ENCODE measurements at regions not wholly inside any gene's neighbourhood (a gene's known extent, or its start where the extent isn't known, plus 50 kb on each side); places are given as distances from the start of the nearest gene placed in this dataset.

- 93% methylated on average over 4 of the region's 4 CpGs for WGBS
- H3K9me3 ChIP-seq (ENCODE audit: control insufficient read depth in 2 of 2, insufficient read depth in 1 of 2, low read length in 1 of 2): no peaks in the 10 kb centered on the region
- no peak overlapping the region for H3K4me3 ChIP-seq (ENCODE audit: low read length in 2 of 2)
- DNase-seq (ENCODE audit: low read depth in 6 of 9, low spot score in 9 of 9): no peak
- H3K27ac ChIP-seq (ENCODE audit: low read depth in 1 of 2, low read length in 1 of 2): no peak overlapping the region
- no peaks in the 10 kb centered on the region for H3K36me3 ChIP-seq (ENCODE audit: control insufficient read depth in 2 of 2, insufficient read depth in 2 of 2, low read length in 1 of 2)
- no peaks in the 10 kb centered on the region for H3K4me1 ChIP-seq (ENCODE audit: control insufficient read depth in 2 of 2, insufficient read depth in 2 of 2, low read length in 2 of 2)
- H3K27me3 ChIP-seq (ENCODE audit: control insufficient read depth in 2 of 2, insufficient read depth in 1 of 2, low read length in 1 of 2): no peaks in the 10 kb centered on the region
These were observed 480.0 kb downstream of the SLC4A3 start for GRCh38 chr2:220107380-220107791.

- Histone ChIP-seq H3K4me3 (ENCODE audit: low read length in 2 of 2) (no peak overlapping the region), H3K4me1 (ENCODE audit: control insufficient read depth in 2 of 2, insufficient read depth in 2 of 2, low read length in 2 of 2) (no peaks in the 10 kb centered on the region), H3K27ac (ENCODE audit: low read depth in 1 of 2, low read length in 1 of 2) (no peak overlapping the region), H3K36me3 (ENCODE audit: control insufficient read depth in 2 of 2, insufficient read depth in 2 of 2, low read length in 1 of 2) (no peaks in the 10 kb centered on the region), H3K9me3 (ENCODE audit: control insufficient read depth in 2 of 2, insufficient read depth in 1 of 2, low read length in 1 of 2) (no peaks in the 10 kb centered on the region), H3K27me3 (ENCODE audit: control insufficient read depth in 2 of 2, insufficient read depth in 1 of 2, low read length in 1 of 2) (no peaks in the 10 kb centered on the region)
- 90% methylated on average over 1 of the region's 1 CpG for WGBS
- DNase-seq (ENCODE audit: low read depth in 6 of 9, low spot score in 9 of 9): no peak
These were observed 487.0 kb downstream of the SLC4A3 start for GRCh38 chr2:220114443-220114842.

GRCh38 chr2:220117025-220117424 is 489.6 kb downstream of the SLC4A3 start:
- WGBS: 87% methylated on average over 5 of the region's 5 CpGs
- Histone ChIP-seq H3K9me3 (ENCODE audit: control insufficient read depth in 2 of 2, insufficient read depth in 1 of 2, low read length in 1 of 2) (no peaks in the 10 kb centered on the region), H3K27me3 (ENCODE audit: control insufficient read depth in 2 of 2, insufficient read depth in 1 of 2, low read length in 1 of 2) (no peaks in the 10 kb centered on the region), H3K27ac (ENCODE audit: low read depth in 1 of 2, low read length in 1 of 2) (no peak overlapping the region), H3K4me1 (ENCODE audit: control insufficient read depth in 2 of 2, insufficient read depth in 2 of 2, low read length in 2 of 2) (no peaks in the 10 kb centered on the region), H3K4me3 (ENCODE audit: low read length in 2 of 2) (no peak overlapping the region), H3K36me3 (ENCODE audit: control insufficient read depth in 2 of 2, insufficient read depth in 2 of 2, low read length in 1 of 2) (no peaks in the 10 kb centered on the region)
- no peak for DNase-seq (ENCODE audit: low read depth in 6 of 9, low spot score in 9 of 9)

- WGBS: 81% methylated on average over 2 of the region's 2 CpGs
- Histone ChIP-seq H3K4me1 (ENCODE audit: control insufficient read depth in 2 of 2, insufficient read depth in 2 of 2, low read length in 2 of 2) (no peaks in the 10 kb centered on the region), H3K27ac (ENCODE audit: low read depth in 1 of 2, low read length in 1 of 2) (no peak overlapping the region), H3K27me3 (ENCODE audit: control insufficient read depth in 2 of 2, insufficient read depth in 1 of 2, low read length in 1 of 2) (no peaks in the 10 kb centered on the region), H3K4me3 (ENCODE audit: low read length in 2 of 2) (no peak overlapping the region), H3K9me3 (ENCODE audit: control insufficient read depth in 2 of 2, insufficient read depth in 1 of 2, low read length in 1 of 2) (no peaks in the 10 kb centered on the region), H3K36me3 (ENCODE audit: control insufficient read depth in 2 of 2, insufficient read depth in 2 of 2, low read length in 1 of 2) (no peaks in the 10 kb centered on the region)
- DNase-seq (ENCODE audit: low read depth in 6 of 9, low spot score in 9 of 9): no peak
These were observed 492.6 kb downstream of the SLC4A3 start for GRCh38 chr2:220120041-220120440.

GRCh38 chr2:220123751-220124150 is 496.3 kb downstream of the SLC4A3 start:
- no peak overlapping the region for H3K4me3 ChIP-seq (ENCODE audit: low read length in 2 of 2)
- WGBS: 75% methylated on average over 2 of the region's 2 CpGs
- no peaks in the 10 kb centered on the region for H3K9me3 ChIP-seq (ENCODE audit: control insufficient read depth in 2 of 2, insufficient read depth in 1 of 2, low read length in 1 of 2)
- H3K27me3 ChIP-seq (ENCODE audit: control insufficient read depth in 2 of 2, insufficient read depth in 1 of 2, low read length in 1 of 2): no peaks in the 10 kb centered on the region
- H3K27ac ChIP-seq (ENCODE audit: low read depth in 1 of 2, low read length in 1 of 2): no peak overlapping the region
- no peaks in the 10 kb centered on the region for H3K4me1 ChIP-seq (ENCODE audit: control insufficient read depth in 2 of 2, insufficient read depth in 2 of 2, low read length in 2 of 2)
- no peaks in the 10 kb centered on the region for H3K36me3 ChIP-seq (ENCODE audit: control insufficient read depth in 2 of 2, insufficient read depth in 2 of 2, low read length in 1 of 2)
- DNase-seq (ENCODE audit: low read depth in 6 of 9, low spot score in 9 of 9): no peak

GRCh38 chr2:220125551-220125950 is 498.1 kb downstream of the SLC4A3 start:
- Histone ChIP-seq H3K27ac (ENCODE audit: low read depth in 1 of 2, low read length in 1 of 2) (no peak overlapping the region), H3K27me3 (ENCODE audit: control insufficient read depth in 2 of 2, insufficient read depth in 1 of 2, low read length in 1 of 2) (no peaks in the 10 kb centered on the region), H3K4me1 (ENCODE audit: control insufficient read depth in 2 of 2, insufficient read depth in 2 of 2, low read length in 2 of 2) (no peaks in the 10 kb centered on the region), H3K4me3 (ENCODE audit: low read length in 2 of 2) (no peak overlapping the region), H3K9me3 (ENCODE audit: control insufficient read depth in 2 of 2, insufficient read depth in 1 of 2, low read length in 1 of 2) (peaks cover 0 to 9% of the 10 kb centered on the region in 2 donors), H3K36me3 (ENCODE audit: control insufficient read depth in 2 of 2, insufficient read depth in 2 of 2, low read length in 1 of 2) (no peaks in the 10 kb centered on the region)
- 92% methylated on average over 8 of the region's 8 CpGs for WGBS
- DNase-seq (ENCODE audit: low read depth in 6 of 9, low spot score in 9 of 9): no peak

GRCh38 chr2:220127311-220127710 is 499.9 kb downstream of the SLC4A3 start:
- WGBS: 71% methylated on average over 3 of the region's 3 CpGs
- Histone ChIP-seq H3K4me1 (ENCODE audit: control insufficient read depth in 2 of 2, insufficient read depth in 2 of 2, low read length in 2 of 2) (no peaks in the 10 kb centered on the region), H3K36me3 (ENCODE audit: control insufficient read depth in 2 of 2, insufficient read depth in 2 of 2, low read length in 1 of 2) (no peaks in the 10 kb centered on the region), H3K27me3 (ENCODE audit: control insufficient read depth in 2 of 2, insufficient read depth in 1 of 2, low read length in 1 of 2) (no peaks in the 10 kb centered on the region), H3K9me3 (ENCODE audit: control insufficient read depth in 2 of 2, insufficient read depth in 1 of 2, low read length in 1 of 2) (peaks cover 0 to 10% of the 10 kb centered on the region in 2 donors), H3K4me3 (ENCODE audit: low read length in 2 of 2) (no peak overlapping the region), H3K27ac (ENCODE audit: low read depth in 1 of 2, low read length in 1 of 2) (no peak overlapping the region)
- DNase-seq (ENCODE audit: low read depth in 6 of 9, low spot score in 9 of 9): no peak

- 92% methylated on average over 5 of the region's 5 CpGs for WGBS
- no peaks in the 10 kb centered on the region for H3K4me1 ChIP-seq (ENCODE audit: control insufficient read depth in 2 of 2, insufficient read depth in 2 of 2, low read length in 2 of 2)
- H3K4me3 ChIP-seq (ENCODE audit: low read length in 2 of 2): no peak overlapping the region
- peaks cover 0 to 10% of the 10 kb centered on the region in 2 donors for H3K9me3 ChIP-seq (ENCODE audit: control insufficient read depth in 2 of 2, insufficient read depth in 1 of 2, low read length in 1 of 2)
- no peaks in the 10 kb centered on the region for H3K36me3 ChIP-seq (ENCODE audit: control insufficient read depth in 2 of 2, insufficient read depth in 2 of 2, low read length in 1 of 2)
- no peak overlapping the region for H3K27ac ChIP-seq (ENCODE audit: low read depth in 1 of 2, low read length in 1 of 2)
- no peak for DNase-seq (ENCODE audit: low read depth in 6 of 9, low spot score in 9 of 9)
- no peaks in the 10 kb centered on the region for H3K27me3 ChIP-seq (ENCODE audit: control insufficient read depth in 2 of 2, insufficient read depth in 1 of 2, low read length in 1 of 2)
These were observed 500.4 kb downstream of the SLC4A3 start for GRCh38 chr2:220127876-220128275.

GRCh38 chr2:220129391-220129790 is 502.0 kb downstream of the SLC4A3 start:
- H3K27me3 ChIP-seq (ENCODE audit: control insufficient read depth in 2 of 2, insufficient read depth in 1 of 2, low read length in 1 of 2): no peaks in the 10 kb centered on the region
- no peak overlapping the region for H3K27ac ChIP-seq (ENCODE audit: low read depth in 1 of 2, low read length in 1 of 2)
- H3K36me3 ChIP-seq (ENCODE audit: control insufficient read depth in 2 of 2, insufficient read depth in 2 of 2, low read length in 1 of 2): no peaks in the 10 kb centered on the region
- 90% methylated on average over 7 of the region's 7 CpGs for WGBS
- H3K4me3 ChIP-seq (ENCODE audit: low read length in 2 of 2): no peak overlapping the region
- peaks cover 0 to 10% of the 10 kb centered on the region in 2 donors for H3K9me3 ChIP-seq (ENCODE audit: control insufficient read depth in 2 of 2, insufficient read depth in 1 of 2, low read length in 1 of 2)
- DNase-seq (ENCODE audit: low read depth in 6 of 9, low spot score in 9 of 9): no peak
- no peaks in the 10 kb centered on the region for H3K4me1 ChIP-seq (ENCODE audit: control insufficient read depth in 2 of 2, insufficient read depth in 2 of 2, low read length in 2 of 2)
